ENCODE measurements at regions not wholly inside any gene's neighbourhood (a gene's known extent, or its start where the extent isn't known, plus 50 kb on each side); places are given as distances from the start of the nearest gene placed in this dataset.

GRCh38 chr10:9195385-9195784 is 1140.9 kb downstream of the GATA3 start:
- no peak for DNase-seq (ENCODE audit: low read depth in 1 of 2, low spot score in 1 of 2)
- no peaks in the 10 kb centered on the region for H3K27me3 ChIP-seq (ENCODE audit: insufficient read depth, poor library complexity, severe bottlenecking)
- no peak overlapping the region for H3K27ac ChIP-seq (replicated peaks)
- no peak overlapping the region for H3K4me3 ChIP-seq (replicated peaks; ENCODE audit: insufficient read depth, low read length)
- TF ChIP-seq CTCF (IDR thresholded peaks at IDR 0.05; ENCODE audit: insufficient read depth, low read length): no peak
- TF ChIP-seq REST (IDR thresholded peaks at IDR 0.05; ENCODE audit: insufficient replicate concordance, low read depth): no peak
- TF ChIP-seq POLR2AphosphoS5 (IDR thresholded peaks at IDR 0.05; ENCODE audit: low read depth): no peak
- TF ChIP-seq SPI1 (IDR thresholded peaks at IDR 0.05; ENCODE audit: borderline replicate concordance, low read depth): no peak
- TF ChIP-seq GABPA (IDR thresholded peaks at IDR 0.05; ENCODE audit: low read depth): no peak

- TF ChIP-seq GABPA (IDR thresholded peaks at IDR 0.05; ENCODE audit: low read depth): no peak
- no peak for TF ChIP-seq CTCF (IDR thresholded peaks at IDR 0.05; ENCODE audit: insufficient read depth, low read length)
- TF ChIP-seq SPI1 (IDR thresholded peaks at IDR 0.05; ENCODE audit: borderline replicate concordance, low read depth): no peak
- no peak for TF ChIP-seq POLR2AphosphoS5 (IDR thresholded peaks at IDR 0.05; ENCODE audit: low read depth)
- TF ChIP-seq REST (IDR thresholded peaks at IDR 0.05; ENCODE audit: insufficient replicate concordance, low read depth): no peak
- no peak overlapping the region for H3K4me3 ChIP-seq (replicated peaks; ENCODE audit: insufficient read depth, low read length)
- H3K27ac ChIP-seq (replicated peaks): no peak overlapping the region
- no peaks in the 10 kb centered on the region for H3K27me3 ChIP-seq (ENCODE audit: insufficient read depth, poor library complexity, severe bottlenecking)
- DNase-seq (ENCODE audit: low read depth in 1 of 2, low spot score in 1 of 2): no peak
These were observed 1144.1 kb downstream of the GATA3 start for GRCh38 chr10:9198611-9199010.

GRCh38 chr10:9205558-9205957 is 1151.1 kb downstream of the GATA3 start:
- no peak overlapping the region for H3K4me3 ChIP-seq (replicated peaks; ENCODE audit: insufficient read depth, low read length)

More at GRCh38 chr10:9205558-9205957, 1151.1 kb downstream of the GATA3 start:
- no peaks in the 10 kb centered on the region for H3K27me3 ChIP-seq (ENCODE audit: insufficient read depth, poor library complexity, severe bottlenecking)
- TF ChIP-seq CTCF (IDR thresholded peaks at IDR 0.05; ENCODE audit: insufficient read depth, low read length) (no peak), POLR2AphosphoS5 (IDR thresholded peaks at IDR 0.05; ENCODE audit: low read depth) (no peak), GABPA (IDR thresholded peaks at IDR 0.05; ENCODE audit: low read depth) (no peak), SPI1 (IDR thresholded peaks at IDR 0.05; ENCODE audit: borderline replicate concordance, low read depth) (no peak), REST (IDR thresholded peaks at IDR 0.05; ENCODE audit: insufficient replicate concordance, low read depth) (no peak)
- H3K27ac ChIP-seq (replicated peaks): no peak overlapping the region
- no peak for DNase-seq (ENCODE audit: low read depth in 1 of 2, low spot score in 1 of 2)

All from HL-60 (cell line).